ENCODE measurements at regions not wholly inside any gene's neighbourhood (a gene's known extent, or its start where the extent isn't known, plus 50 kb on each side); places are given as distances from the start of the nearest gene placed in this dataset.

- TF ChIP-seq CTCF (IDR thresholded peaks at IDR 0.05) (no peak), POLR2A (IDR thresholded peaks at IDR 0.05) (no peak)
These were observed 59.7 kb upstream of the LMO1 start for GRCh38 chr11:8323161-8323935.

Data from esophagus squamous epithelium (tissue), 4 donors.